ENCODE measurements at regions not wholly inside any gene's neighbourhood (a gene's known extent, or its start where the extent isn't known, plus 50 kb on each side); places are given as distances from the start of the nearest gene placed in this dataset.

- intact Hi-C loops (cut with micrococcal nuclease; ENCODE audit: unreplicated experiment) (no loop called here), in situ Hi-C loops (cut with HindIII; ENCODE audit: low pct_unique_long_range_greater_than_20kb, low sequenced_read_pairs) (no loop called here)
- ChIA-PET CTCF (no interaction called here), POLR2A (no interaction called here)
- DNase-seq (ENCODE audit: low read depth, low spot score) (no peak), ATAC-seq (no peak)
- no peaks in the 10 kb centered on the region for H3K9me3 ChIP-seq (ENCODE audit: control insufficient read depth, insufficient read depth, low read depth, low read length)
- no peaks in the 10 kb centered on the region for H3K4me1 ChIP-seq (ENCODE audit: control insufficient read depth, insufficient read depth, low read length)
- no peak for TF ChIP-seq SIN3A (IDR thresholded peaks at IDR 0.05; ENCODE audit: borderline replicate concordance, insufficient read depth, low read depth, low read length)
- no peak for TF ChIP-seq TCF7L2 (IDR thresholded peaks at IDR 0.05; ENCODE audit: low read depth, low read length)
- TF ChIP-seq, protein P1, sequence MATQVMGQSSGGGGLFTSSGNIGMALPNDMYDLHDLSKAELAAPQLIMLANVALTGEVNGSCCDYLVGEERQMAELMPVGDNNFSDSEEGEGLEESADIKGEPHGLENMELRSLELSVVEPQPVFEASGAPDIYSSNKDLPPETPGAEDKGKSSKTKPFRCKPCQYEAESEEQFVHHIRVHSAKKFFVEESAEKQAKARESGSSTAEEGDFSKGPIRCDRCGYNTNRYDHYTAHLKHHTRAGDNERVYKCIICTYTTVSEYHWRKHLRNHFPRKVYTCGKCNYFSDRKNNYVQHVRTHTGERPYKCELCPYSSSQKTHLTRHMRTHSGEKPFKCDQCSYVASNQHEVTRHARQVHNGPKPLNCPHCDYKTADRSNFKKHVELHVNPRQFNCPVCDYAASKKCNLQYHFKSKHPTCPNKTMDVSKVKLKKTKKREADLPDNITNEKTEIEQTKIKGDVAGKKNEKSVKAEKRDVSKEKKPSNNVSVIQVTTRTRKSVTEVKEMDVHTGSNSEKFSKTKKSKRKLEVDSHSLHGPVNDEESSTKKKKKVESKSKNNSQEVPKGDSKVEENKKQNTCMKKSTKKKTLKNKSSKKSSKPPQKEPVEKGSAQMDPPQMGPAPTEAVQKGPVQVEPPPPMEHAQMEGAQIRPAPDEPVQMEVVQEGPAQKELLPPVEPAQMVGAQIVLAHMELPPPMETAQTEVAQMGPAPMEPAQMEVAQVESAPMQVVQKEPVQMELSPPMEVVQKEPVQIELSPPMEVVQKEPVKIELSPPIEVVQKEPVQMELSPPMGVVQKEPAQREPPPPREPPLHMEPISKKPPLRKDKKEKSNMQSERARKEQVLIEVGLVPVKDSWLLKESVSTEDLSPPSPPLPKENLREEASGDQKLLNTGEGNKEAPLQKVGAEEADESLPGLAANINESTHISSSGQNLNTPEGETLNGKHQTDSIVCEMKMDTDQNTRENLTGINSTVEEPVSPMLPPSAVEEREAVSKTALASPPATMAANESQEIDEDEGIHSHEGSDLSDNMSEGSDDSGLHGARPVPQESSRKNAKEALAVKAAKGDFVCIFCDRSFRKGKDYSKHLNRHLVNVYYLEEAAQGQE (IDR thresholded peaks at IDR 0.05; ENCODE audit: insufficient read depth in 1 of 2, low read depth in 2 of 2, low read length in 1 of 2) = no peak
- no peak for TF ChIP-seq CTCF (IDR thresholded peaks at IDR 0.05)
- no peak for TF ChIP-seq POLR2AphosphoS5 (IDR thresholded peaks at IDR 0.05; ENCODE audit: low read depth, low read length)
- no TSS peak for BruUV-seq (replicated peaks)
- H3K4me3 ChIP-seq (ENCODE audit: low read depth in 2 of 2, low read length in 2 of 2) = no peak overlapping the region
- no peak overlapping the region for H3K27ac ChIP-seq (ENCODE audit: low read length)
- no peaks in the 10 kb centered on the region for H3K27me3 ChIP-seq (ENCODE audit: control insufficient read depth, insufficient read depth, low read length)
- H3K36me3 ChIP-seq (ENCODE audit: control insufficient read depth, insufficient read depth, low read length) = no peaks in the 10 kb centered on the region
Observed at GRCh38 chr9:117827456-117827855, 123.3 kb downstream of the TLR4 start.

DNA sequence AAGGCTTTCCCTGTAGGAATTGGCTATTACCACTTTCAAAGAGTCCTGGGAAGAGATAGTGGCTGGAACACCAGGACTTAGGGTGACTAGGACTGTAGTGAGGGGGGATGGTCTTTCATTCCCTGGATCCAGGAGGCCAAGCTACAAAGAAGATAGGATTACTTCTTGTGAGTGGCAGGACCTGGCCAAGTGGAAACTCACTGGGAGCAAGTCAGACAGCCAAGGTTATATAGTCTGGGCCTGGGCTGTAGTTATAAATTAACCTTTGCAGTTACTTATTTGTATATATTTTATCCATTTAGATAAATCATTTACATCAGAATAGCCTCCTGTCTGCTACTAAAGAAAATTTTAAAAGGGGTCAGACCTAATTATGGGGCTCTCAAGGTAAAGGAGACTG, 124.3 kb downstream of the TLR4 start:
- no peaks in the 10 kb centered on the region for H3K9me3 ChIP-seq (ENCODE audit: control insufficient read depth, insufficient read depth, low read depth, low read length)
- no peak for DNase-seq (ENCODE audit: low read depth, low spot score)
- ChIA-PET POLR2A (no interaction called here), CTCF (no interaction called here)
- H3K27me3 ChIP-seq (ENCODE audit: control insufficient read depth, insufficient read depth, low read length) = no peaks in the 10 kb centered on the region
- no peak overlapping the region for H3K27ac ChIP-seq (ENCODE audit: low read length)
- in situ Hi-C loops (cut with HindIII; ENCODE audit: low pct_unique_long_range_greater_than_20kb, low sequenced_read_pairs) = no loop called here
- BruUV-seq (replicated peaks) = no TSS peak
- H3K36me3 ChIP-seq (ENCODE audit: control insufficient read depth, insufficient read depth, low read length) = no peaks in the 10 kb centered on the region
- ATAC-seq = no peak
- no peak overlapping the region for H3K4me3 ChIP-seq (ENCODE audit: low read depth in 2 of 2, low read length in 2 of 2)
- intact Hi-C loops (cut with micrococcal nuclease; ENCODE audit: unreplicated experiment) = no loop called here
- no peak for TF ChIP-seq SIN3A (IDR thresholded peaks at IDR 0.05; ENCODE audit: borderline replicate concordance, insufficient read depth, low read depth, low read length)
- no peaks in the 10 kb centered on the region for H3K4me1 ChIP-seq (ENCODE audit: control insufficient read depth, insufficient read depth, low read length)

DNA sequence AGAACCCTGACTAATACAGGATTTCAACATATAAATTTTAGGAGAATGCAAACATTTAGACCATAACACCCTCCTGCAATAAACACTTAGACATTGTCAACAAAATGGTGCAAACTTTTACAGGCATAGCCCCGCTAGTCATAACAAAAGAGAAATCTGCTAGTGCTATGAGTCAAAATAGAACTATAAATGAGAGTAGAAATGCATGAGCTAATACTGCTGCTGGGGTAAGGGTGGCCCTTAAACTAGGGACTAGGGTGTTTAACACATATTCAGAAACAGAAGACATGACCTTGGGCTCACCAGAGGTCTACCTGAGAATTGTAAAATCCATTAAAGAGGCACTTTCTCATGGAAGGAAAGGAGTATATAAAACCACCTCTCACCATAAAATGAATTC, 131.6 kb downstream of the TLR4 start:
- TF ChIP-seq SIN3A (IDR thresholded peaks at IDR 0.05; ENCODE audit: borderline replicate concordance, insufficient read depth, low read depth, low read length) (no peak), POLR2AphosphoS5 (IDR thresholded peaks at IDR 0.05; ENCODE audit: low read depth, low read length) (no peak), TCF7L2 (IDR thresholded peaks at IDR 0.05; ENCODE audit: low read depth, low read length) (no peak), CTCF (IDR thresholded peaks at IDR 0.05) (no peak)
- TF ChIP-seq, protein P1 (IDR thresholded peaks at IDR 0.05; ENCODE audit: insufficient read depth in 1 of 2, low read depth in 2 of 2, low read length in 1 of 2) = no peak
- H3K4me3 ChIP-seq (ENCODE audit: low read depth in 2 of 2, low read length in 2 of 2) = no peak overlapping the region
- H3K4me1 ChIP-seq (ENCODE audit: control insufficient read depth, insufficient read depth, low read length) = no peaks in the 10 kb centered on the region
- no TSS peak for BruUV-seq (replicated peaks)
- ATAC-seq (no peak), DNase-seq (ENCODE audit: low read depth, low spot score) (no peak)
- POLR2A ChIA-PET = no interaction called here
- intact Hi-C loops (cut with micrococcal nuclease; ENCODE audit: unreplicated experiment) (no loop called here), in situ Hi-C loops (cut with HindIII; ENCODE audit: low pct_unique_long_range_greater_than_20kb, low sequenced_read_pairs) (no loop called here)
- H3K27ac ChIP-seq (ENCODE audit: low read length) = no peak overlapping the region
- H3K27me3 ChIP-seq (ENCODE audit: control insufficient read depth, insufficient read depth, low read length) = no peaks in the 10 kb centered on the region
- no peaks in the 10 kb centered on the region for H3K36me3 ChIP-seq (ENCODE audit: control insufficient read depth, insufficient read depth, low read length)
- no peaks in the 10 kb centered on the region for H3K9me3 ChIP-seq (ENCODE audit: control insufficient read depth, insufficient read depth, low read depth, low read length)
- CTCF ChIA-PET = no interaction called here

All from Panc1 (cell line).